Mesenchymal stem cell (in vitro differentiated cells and primary cell): ENCODE measurements at regions not wholly inside any gene's neighbourhood (a gene's known extent, or its start where the extent isn't known, plus 50 kb on each side); places are given as distances from the start of the nearest gene placed in this dataset.

ENCODE experiments used
- DNase-seq: peaks from one replicate; pipeline ENCODE4 v3.0.0-alpha.2; 2013
- H2AFZ ChIP-seq: one replicate; pipeline ENCODE4 v1.6.1; 2013; ENCODE audit warnings: low read depth, mild to moderate bottlenecking, control low read depth, inconsistent platforms, low read length, moderate library complexity
- H2AK5ac ChIP-seq: 2 replicates; pipeline ENCODE4 v1.6.1; 2013; ENCODE audit warnings: low read length, moderate library complexity, mild to moderate bottlenecking, inconsistent platforms; ENCODE audit not compliant: severe bottlenecking
- H2BK120ac ChIP-seq: one replicate; pipeline ENCODE4 v1.6.1; 2013; ENCODE audit warnings: low read depth, mild to moderate bottlenecking, inconsistent platforms, low read length, moderate library complexity
- H2BK12ac ChIP-seq, 2 experiments: one replicate each; pipeline ENCODE4 v1.6.1; 2013; ENCODE audit warnings: inconsistent platforms in 2 of 2, low read length in 2 of 2, mild to moderate bottlenecking in 2 of 2, moderate library complexity in 2 of 2, control low read depth in 1 of 2
- H2BK15ac ChIP-seq: one replicate; pipeline ENCODE4 v1.6.1; 2013; ENCODE audit warnings: mild to moderate bottlenecking, low read depth, inconsistent platforms; ENCODE audit not compliant: poor library complexity, severe bottlenecking
- H2BK5ac ChIP-seq: 2 replicates; pipeline ENCODE4 v1.6.1; 2013; ENCODE audit warnings: low read depth, mild to moderate bottlenecking, low read length, control low read depth, inconsistent platforms; ENCODE audit not compliant: poor library complexity, severe bottlenecking
- H3K14ac ChIP-seq, 2 experiments: one replicate each; pipeline ENCODE4 v1.6.1; 2013; ENCODE audit warnings: inconsistent platforms in 2 of 2, low read length in 2 of 2, control low read depth in 1 of 2, mild to moderate bottlenecking in 1 of 2, moderate library complexity in 1 of 2
- H3K18ac ChIP-seq, 2 experiments: one replicate each; pipeline ENCODE4 v1.6.1; 2013; ENCODE audit warnings: inconsistent platforms in 2 of 2, low read length in 2 of 2, control low read depth in 1 of 2, low read depth in 1 of 2, mild to moderate bottlenecking in 1 of 2
- H3K23ac ChIP-seq, 2 experiments: one replicate each; pipeline ENCODE4 v1.6.1; 2013; ENCODE audit warnings: inconsistent platforms in 2 of 2, low read length in 2 of 2, mild to moderate bottlenecking in 2 of 2, moderate library complexity in 2 of 2, control low read depth in 1 of 2
- H3K27ac ChIP-seq: 2 replicates; pipeline ENCODE4 v1.5.1; 2013; ENCODE audit warnings: mild to moderate bottlenecking, moderate library complexity, low read length, control low read depth, inconsistent platforms; ENCODE audit not compliant: poor library complexity, severe bottlenecking
- H3K27me3 ChIP-seq, 2 experiments: 2 replicates each; pipeline versions ENCODE4 v1.6.1 to v1.7.0; 2013; ENCODE audit warnings: low read length in 2 of 2, mild to moderate bottlenecking in 2 of 2, moderate library complexity in 2 of 2, control low read depth in 1 of 2, inconsistent platforms in 1 of 2; ENCODE audit not compliant: control insufficient read depth in 1 of 2, insufficient read depth in 1 of 2
- H3K36me3 ChIP-seq, 2 experiments: 2 replicates each; pipeline versions ENCODE4 v1.6.1 to v1.7.0; 2013; ENCODE audit warnings: low read length in 2 of 2, control low read depth in 1 of 2, inconsistent platforms in 1 of 2, low read depth in 1 of 2, mild to moderate bottlenecking in 1 of 2; ENCODE audit not compliant: insufficient read depth in 2 of 2, control insufficient read depth in 1 of 2
- H3K4ac ChIP-seq, 2 experiments: one replicate each; pipeline ENCODE4 v1.6.1; 2013; ENCODE audit warnings: inconsistent platforms in 2 of 2, low read length in 2 of 2, mild to moderate bottlenecking in 2 of 2, moderate library complexity in 2 of 2, control low read depth in 1 of 2, low read depth in 1 of 2
- H3K4me1 ChIP-seq: 2 replicates; pipeline ENCODE4 v1.6.1; 2013; ENCODE audit warnings: low read depth, low read length, control low read depth; ENCODE audit not compliant: control insufficient read depth, insufficient read depth
- H3K4me2 ChIP-seq: 2 replicates; pipeline ENCODE4 v1.6.1; 2013; ENCODE audit warnings: low read length, mild to moderate bottlenecking, inconsistent platforms; ENCODE audit not compliant: poor library complexity, severe bottlenecking
- H3K4me3 ChIP-seq, 2 experiments: 2 replicates each; pipeline versions ENCODE4 v1.5.1 to v1.7.0; 2013; ENCODE audit warnings: low read length in 2 of 2, mild to moderate bottlenecking in 2 of 2, control low read depth in 1 of 2, low read depth in 1 of 2; ENCODE audit not compliant: insufficient read depth in 1 of 2
- H3K79me1 ChIP-seq: replicated peaks from 2 replicates; pipeline ENCODE4 v1.6.1; 2013; ENCODE audit warnings: mild to moderate bottlenecking, control low read depth, low read length, inconsistent platforms; ENCODE audit not compliant: poor library complexity, severe bottlenecking
- H3K9ac ChIP-seq: 2 replicates; pipeline ENCODE4 v1.7.0; 2013; ENCODE audit warnings: mild to moderate bottlenecking, low read length, moderate library complexity
- H3K9me3 ChIP-seq: 2 replicates; pipeline ENCODE4 v1.7.0; 2013; ENCODE audit warnings: mild to moderate bottlenecking, low read length; ENCODE audit not compliant: control insufficient read depth
- H4K8ac ChIP-seq: one replicate; pipeline ENCODE4 v1.6.1; 2013; ENCODE audit warnings: inconsistent platforms, mild to moderate bottlenecking, low read length, moderate library complexity
- H4K91ac ChIP-seq: one replicate; pipeline ENCODE4 v1.6.1; 2013; ENCODE audit warnings: mild to moderate bottlenecking, low read length, inconsistent platforms
- WGBS: methylation state at CpG from one replicate; pipeline ENCODE4 v1.1.7; 2013; ENCODE audit warnings: mixed read lengths; 5-methylcytosine and 5-hydroxymethylcytosine counted together

- Histone ChIP-seq H2BK120ac (no peak overlapping the region), H3K9me3 (peaks cover 2% of the 10 kb centered on the region), H3K18ac (no peak overlapping the region), H3K27me3 (no peaks in the 10 kb centered on the region), H3K4ac (no peak overlapping the region), H2BK12ac (no peak overlapping the region), H3K79me1 (no peaks in the 10 kb centered on the region), H3K14ac (no peak overlapping the region), H3K4me3 (no peak overlapping the region), H3K27ac (no peak overlapping the region), H2AFZ (no peak overlapping the region), H4K8ac (no peak overlapping the region), H4K91ac (no peak overlapping the region), H3K9ac (no peak overlapping the region), H3K36me3 (no peaks in the 10 kb centered on the region), H3K4me2 (no peak overlapping the region), H3K23ac (no peak overlapping the region), H2BK5ac (no peak overlapping the region), H3K4me1 (no peaks in the 10 kb centered on the region), H2BK15ac (no peak overlapping the region), H2AK5ac (no peak overlapping the region)
- no CpG with 5 or more reads among the region's 5 CpGs for WGBS
- no peak for DNase-seq
Measured at GRCh38 chr7:153002572-153002971, 243.0 kb downstream of the ACTR3B start.

GRCh38 chr7:153004341-153004740 is 244.8 kb downstream of the ACTR3B start:
- Histone ChIP-seq H3K79me1 (no peaks in the 10 kb centered on the region), H3K14ac (no peak overlapping the region), H3K18ac (no peak overlapping the region), H3K23ac (no peak overlapping the region), H3K4me2 (no peak overlapping the region), H2BK15ac (no peak overlapping the region), H4K91ac (no peak overlapping the region), H2AK5ac (no peak overlapping the region), H2AFZ (no peak overlapping the region), H3K4me1 (no peaks in the 10 kb centered on the region), H3K36me3 (no peaks in the 10 kb centered on the region), H3K4ac (no peak overlapping the region), H3K27ac (no peak overlapping the region), H3K9me3 (peaks cover 2% of the 10 kb centered on the region), H2BK5ac (no peak overlapping the region), H3K27me3 (no peaks in the 10 kb centered on the region), H4K8ac (no peak overlapping the region), H2BK12ac (no peak overlapping the region), H3K9ac (no peak overlapping the region), H2BK120ac (no peak overlapping the region), H3K4me3 (no peak overlapping the region)
- no peak for DNase-seq
- whole genome bisulfite sequencing = 81% methylated on average over 14 of the region's 14 CpGs

- H3K23ac ChIP-seq = no peak overlapping the region
- no peaks in the 10 kb centered on the region for H3K36me3 ChIP-seq
- H3K14ac ChIP-seq = no peak overlapping the region
- H3K4ac ChIP-seq = no peak overlapping the region
- no peak overlapping the region for H2BK5ac ChIP-seq
- H3K4me1 ChIP-seq = no peaks in the 10 kb centered on the region
- H2AK5ac ChIP-seq = no peak overlapping the region
- no peak overlapping the region for H2AFZ ChIP-seq
- H4K8ac ChIP-seq = no peak overlapping the region
- H2BK12ac ChIP-seq = no peak overlapping the region
- H3K18ac ChIP-seq = no peak overlapping the region
- no peak overlapping the region for H3K4me3 ChIP-seq
- no peak overlapping the region for H2BK15ac ChIP-seq
- H3K4me2 ChIP-seq = no peak overlapping the region
- H3K9me3 ChIP-seq = peaks cover 2% of the 10 kb centered on the region
- H3K27ac ChIP-seq = no peak overlapping the region
- no peak overlapping the region for H4K91ac ChIP-seq
- no peaks in the 10 kb centered on the region for H3K27me3 ChIP-seq
- no peaks in the 10 kb centered on the region for H3K79me1 ChIP-seq
- H3K9ac ChIP-seq = no peak overlapping the region
- no peak for DNase-seq
- WGBS = 59% methylated on average over 8 of the region's 10 CpGs
- H2BK120ac ChIP-seq = no peak overlapping the region
Measured at GRCh38 chr7:153005750-153006435, 246.3 kb downstream of the ACTR3B start.

GRCh38 chr7:153006452-153006851 is 246.9 kb downstream of the ACTR3B start:
- Histone ChIP-seq H2AK5ac (no peak overlapping the region), H3K27ac (no peak overlapping the region), H3K23ac (no peak overlapping the region), H3K36me3 (no peaks in the 10 kb centered on the region), H3K4me3 (no peak overlapping the region), H3K79me1 (no peaks in the 10 kb centered on the region), H3K4me2 (no peak overlapping the region), H2AFZ (no peak overlapping the region), H3K14ac (no peak overlapping the region), H3K9ac (no peak overlapping the region), H2BK12ac (no peak overlapping the region), H2BK5ac (no peak overlapping the region), H3K4me1 (no peaks in the 10 kb centered on the region), H2BK120ac (no peak overlapping the region), H4K8ac (no peak overlapping the region), H3K9me3 (peaks cover 2% of the 10 kb centered on the region), H3K4ac (no peak overlapping the region), H2BK15ac (no peak overlapping the region), H3K18ac (no peak overlapping the region), H4K91ac (no peak overlapping the region), H3K27me3 (no peaks in the 10 kb centered on the region)
- DNase-seq = no peak
- 91% methylated on average over 2 of the region's 2 CpGs for WGBS
